ENCODE measurements at regions not wholly inside any gene's neighbourhood (a gene's known extent, or its start where the extent isn't known, plus 50 kb on each side); places are given as distances from the start of the nearest gene placed in this dataset.

DNA sequence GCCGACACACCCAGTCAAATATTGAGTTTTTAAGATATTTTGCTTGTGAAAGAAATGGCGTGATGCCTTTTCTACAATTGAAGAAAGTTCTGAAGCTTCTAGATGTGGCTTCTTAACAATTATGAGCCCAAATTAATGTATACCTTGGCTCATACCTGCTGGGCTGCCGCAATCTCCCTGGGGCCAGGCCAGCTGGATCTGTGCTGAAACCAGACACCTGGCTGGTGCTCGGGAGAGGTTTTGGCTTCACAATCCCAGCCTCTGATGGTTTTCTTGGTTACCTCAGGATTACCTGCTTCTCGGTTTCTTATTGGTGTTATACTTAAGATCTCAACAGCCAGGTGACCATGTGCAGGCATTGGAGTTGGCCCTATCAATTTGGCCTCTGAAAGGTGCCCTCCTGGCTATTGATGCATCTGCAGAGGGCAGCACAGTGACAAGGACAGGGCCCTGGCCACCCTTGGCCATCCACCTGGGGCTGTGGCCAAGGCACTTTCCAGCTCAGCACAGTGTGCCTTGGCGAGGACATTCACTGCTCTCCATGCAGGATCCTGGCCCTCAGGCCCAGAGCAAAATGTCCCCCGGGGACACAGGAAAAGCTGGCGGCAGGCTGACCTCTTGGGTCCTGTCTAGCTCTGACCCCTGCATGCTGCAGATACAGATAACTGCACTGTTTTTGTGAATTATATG lies 305.0 kb downstream of the ZNF536 start:
- no peak for DNase-seq (ENCODE audit: low spot score)
- in situ Hi-C loops (cut with MboI; ENCODE audit: low pct_unique_long_range_greater_than_20kb, low sequenced_read_pairs, unreplicated experiment) = loop anchor here (25.0 kb wide), 1 partner anchor 1535 kb away; no protein-coding TSS in a partner anchor
- TF ChIP-seq, protein P1, sequence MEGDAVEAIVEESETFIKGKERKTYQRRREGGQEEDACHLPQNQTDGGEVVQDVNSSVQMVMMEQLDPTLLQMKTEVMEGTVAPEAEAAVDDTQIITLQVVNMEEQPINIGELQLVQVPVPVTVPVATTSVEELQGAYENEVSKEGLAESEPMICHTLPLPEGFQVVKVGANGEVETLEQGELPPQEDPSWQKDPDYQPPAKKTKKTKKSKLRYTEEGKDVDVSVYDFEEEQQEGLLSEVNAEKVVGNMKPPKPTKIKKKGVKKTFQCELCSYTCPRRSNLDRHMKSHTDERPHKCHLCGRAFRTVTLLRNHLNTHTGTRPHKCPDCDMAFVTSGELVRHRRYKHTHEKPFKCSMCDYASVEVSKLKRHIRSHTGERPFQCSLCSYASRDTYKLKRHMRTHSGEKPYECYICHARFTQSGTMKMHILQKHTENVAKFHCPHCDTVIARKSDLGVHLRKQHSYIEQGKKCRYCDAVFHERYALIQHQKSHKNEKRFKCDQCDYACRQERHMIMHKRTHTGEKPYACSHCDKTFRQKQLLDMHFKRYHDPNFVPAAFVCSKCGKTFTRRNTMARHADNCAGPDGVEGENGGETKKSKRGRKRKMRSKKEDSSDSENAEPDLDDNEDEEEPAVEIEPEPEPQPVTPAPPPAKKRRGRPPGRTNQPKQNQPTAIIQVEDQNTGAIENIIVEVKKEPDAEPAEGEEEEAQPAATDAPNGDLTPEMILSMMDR (IDR thresholded peaks at IDR 0.05; ENCODE audit: extremely low read depth, insufficient read depth, missing control alignments) = no peak

DNA sequence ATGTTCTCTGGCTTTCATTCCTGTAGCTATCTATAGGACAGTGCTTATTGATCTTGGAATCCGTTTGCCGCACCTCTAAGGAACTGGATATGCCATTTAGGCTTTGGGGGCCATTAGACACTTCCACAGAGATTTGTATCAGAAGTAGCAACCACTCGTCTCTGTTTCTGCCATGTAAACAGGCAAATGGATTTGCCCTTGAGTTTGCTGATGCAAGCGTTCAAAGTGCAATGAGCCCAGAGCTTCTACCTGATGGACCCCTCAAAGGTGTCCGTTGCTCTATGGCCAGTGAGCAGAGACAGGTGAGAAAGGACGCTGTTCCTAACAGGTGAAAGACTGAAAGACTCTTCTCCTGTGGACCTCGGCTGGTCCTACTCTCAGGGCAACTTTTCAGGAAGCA lies 302.9 kb downstream of the ZNF536 start:
- in situ Hi-C loops (cut with MboI; ENCODE audit: low pct_unique_long_range_greater_than_20kb, low sequenced_read_pairs, unreplicated experiment) = loop anchor here (25.0 kb wide), 1 partner anchor 1537 kb away; no protein-coding TSS in a partner anchor
- DNase-seq (ENCODE audit: low spot score) = no peak
- TF ChIP-seq, protein P1 (IDR thresholded peaks at IDR 0.05; ENCODE audit: extremely low read depth, insufficient read depth, missing control alignments) = no peak

DNA sequence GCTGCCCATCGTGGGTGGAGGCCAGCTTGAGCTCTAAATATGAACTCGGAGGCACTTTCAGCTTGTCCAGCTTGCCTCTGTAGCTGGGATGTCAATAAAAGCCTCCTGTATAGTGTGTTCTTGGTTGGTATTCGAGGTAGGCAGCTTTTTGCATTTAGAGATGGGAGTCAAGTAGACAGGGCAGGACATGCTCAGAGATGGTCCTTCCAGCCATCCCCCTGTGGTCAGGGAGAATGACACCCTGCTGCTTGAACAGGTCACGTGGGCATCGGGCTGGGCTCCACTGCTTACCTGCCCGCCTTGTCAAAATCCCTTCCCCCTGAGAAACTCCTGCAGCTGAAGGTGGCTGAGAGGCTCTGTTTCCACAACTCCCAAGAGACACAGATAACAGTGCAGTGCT lies 302.5 kb downstream of the ZNF536 start:
- TF ChIP-seq, protein P1 (IDR thresholded peaks at IDR 0.05; ENCODE audit: extremely low read depth, insufficient read depth, missing control alignments) = no peak
- in situ Hi-C loops (cut with MboI; ENCODE audit: low pct_unique_long_range_greater_than_20kb, low sequenced_read_pairs, unreplicated experiment) = loop anchor here (25.0 kb wide), 2 partner anchors 937 to 1538 kb away; no protein-coding TSS in a partner anchor
- no peak for DNase-seq (ENCODE audit: low spot score)

DNA sequence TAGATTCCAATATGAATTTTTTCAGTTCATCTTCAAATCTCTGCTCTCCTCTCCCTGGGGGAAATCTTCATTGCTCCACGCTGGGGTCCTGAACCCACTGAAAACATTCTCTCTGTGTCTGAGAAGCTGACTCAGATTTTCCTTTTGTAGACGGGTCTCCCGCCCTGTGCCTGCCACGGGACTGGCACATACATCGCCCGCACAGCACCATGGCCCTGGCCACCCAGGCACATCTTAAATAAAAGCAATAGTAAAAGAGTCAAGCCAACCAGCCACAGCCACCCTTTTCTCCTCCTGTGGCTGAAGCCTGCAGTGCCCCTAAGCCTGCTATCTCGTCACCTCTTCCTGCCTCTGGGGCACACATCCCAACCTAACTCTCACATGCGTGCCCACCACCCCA lies 301.2 kb downstream of the ZNF536 start:
- TF ChIP-seq, protein P1 (IDR thresholded peaks at IDR 0.05; ENCODE audit: extremely low read depth, insufficient read depth, missing control alignments) = no peak
- no peak for DNase-seq (ENCODE audit: low spot score)
- in situ Hi-C loops (cut with MboI; ENCODE audit: low pct_unique_long_range_greater_than_20kb, low sequenced_read_pairs, unreplicated experiment) = loop anchor here (25.0 kb wide), 1 partner anchor 936 kb away; no protein-coding TSS in a partner anchor

DNA sequence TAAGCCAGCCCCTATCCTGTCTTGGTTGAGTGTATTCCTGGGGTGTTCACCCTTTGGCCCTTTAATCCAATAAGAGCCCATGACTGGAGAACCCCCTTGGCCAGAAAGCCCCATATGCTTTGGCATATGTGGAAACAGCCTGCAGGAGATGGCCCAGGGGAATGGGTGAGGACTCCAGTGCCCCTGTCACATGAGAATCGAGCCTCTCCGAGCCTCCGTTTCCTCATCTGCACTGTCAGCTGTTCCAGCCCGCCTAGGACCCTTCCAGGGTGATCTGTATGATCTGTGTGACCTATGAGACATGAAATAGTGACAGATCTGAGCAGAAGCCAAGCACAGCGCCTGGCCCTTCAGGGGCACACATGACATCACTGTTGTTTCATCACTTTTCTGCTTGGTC lies 300.7 kb downstream of the ZNF536 start:
- in situ Hi-C loops (cut with MboI; ENCODE audit: low pct_unique_long_range_greater_than_20kb, low sequenced_read_pairs, unreplicated experiment) = loop anchor here (25.0 kb wide), 1 partner anchor 936 kb away; no protein-coding TSS in a partner anchor
- DNase-seq (ENCODE audit: low spot score) = no peak
- TF ChIP-seq, protein P1 (IDR thresholded peaks at IDR 0.05; ENCODE audit: extremely low read depth, insufficient read depth, missing control alignments) = no peak

DNA sequence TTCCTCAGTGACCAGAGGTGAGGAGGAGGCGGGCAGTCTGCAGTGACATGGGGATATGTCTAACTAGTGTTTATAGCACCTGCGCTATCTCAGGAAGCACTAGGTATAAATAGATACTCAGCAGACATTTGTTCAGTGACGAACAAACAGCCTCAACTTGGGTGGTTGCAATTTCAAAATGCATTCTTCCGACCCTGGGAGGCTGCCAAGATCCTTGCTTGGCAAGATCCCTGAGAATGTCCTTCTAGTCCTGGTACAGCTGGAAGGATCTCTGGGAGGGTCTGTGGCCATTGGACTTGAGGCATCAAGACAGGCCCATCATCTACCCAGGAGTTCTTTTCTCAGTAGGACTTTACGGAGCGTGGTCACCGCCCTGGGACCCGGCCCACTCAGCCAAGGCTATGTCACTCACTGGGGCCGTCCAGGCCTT lies 299.5 kb downstream of the ZNF536 start:
- TF ChIP-seq, protein P1 (IDR thresholded peaks at IDR 0.05; ENCODE audit: extremely low read depth, insufficient read depth, missing control alignments) = no peak
- no peak for DNase-seq (ENCODE audit: low spot score)
- in situ Hi-C loops (cut with MboI; ENCODE audit: low pct_unique_long_range_greater_than_20kb, low sequenced_read_pairs, unreplicated experiment) = loop anchor here (25.0 kb wide), 1 partner anchor 934 kb away; no protein-coding TSS in a partner anchor
